Psoas muscle (tissue), 7 donors: ENCODE measurements at regions not wholly inside any gene's neighbourhood (a gene's known extent, or its start where the extent isn't known, plus 50 kb on each side); places are given as distances from the start of the nearest gene placed in this dataset.

Source experiments
- ATAC-seq, 4 donors: fragments of 200-7000 bp; cut with Tn5 transposase; one replicate each; pipeline ENCODE4 v1.9.1; 2020; ENCODE audit warnings: moderate library complexity in 3 of 4, mild to moderate bottlenecking in 2 of 4
- DNase-seq, 2 donors: peaks; one replicate each; pipeline ENCODE4 v3.0.0-alpha.2; 2020
- H3K27ac ChIP-seq: fragments of 200-600 bp; one replicate; pipeline ENCODE4 v1.8.0; 2022
- H3K27me3 ChIP-seq, 3 donors: fragments of 200-600 bp in 1 of 3; one replicate each; pipeline versions ENCODE4 v1.6.1 to v1.8.0; 2013 to 2022; ENCODE audit warnings: low read length in 2 of 3, mild to moderate bottlenecking in 2 of 3, moderate library complexity in 1 of 3; ENCODE audit not compliant: insufficient read depth in 3 of 3
- H3K36me3 ChIP-seq, 2 donors: fragments of 200-600 bp in 1 of 2; one replicate each; pipeline versions ENCODE4 v1.6.1 to v1.8.0; 2013 to 2022; ENCODE audit warnings: low read depth in 1 of 2, mild to moderate bottlenecking in 1 of 2, moderate library complexity in 1 of 2; ENCODE audit not compliant: insufficient read depth in 1 of 2
- H3K4me1 ChIP-seq: fragments of 200-600 bp; one replicate; pipeline ENCODE4 v1.8.0; 2022
- H3K4me3 ChIP-seq: fragments of 200-600 bp; one replicate; pipeline ENCODE4 v1.8.0; 2022; ENCODE audit warnings: mild to moderate bottlenecking
- H3K9me3 ChIP-seq: fragments of 200-600 bp; one replicate; pipeline ENCODE4 v1.8.0; 2022
- WGBS, 3 donors: extraction: QIAGEN DNeasy Blood & Tissue Kit; methylation state at CpG; one replicate each; pipeline versions ENCODE4 v1.1.6 to v1.1.7; 2013; 5-methylcytosine and 5-hydroxymethylcytosine counted together
- intact Hi-C, 2 donors: fragments of 100-400 bp; cut with DNase I; formaldehyde crosslinking; loops; one replicate each; pipeline versions ENCODE4 v1.11.0 to v1.14.2; 2022
- TF ChIP-seq, protein P1 (sequence below): fragments of 200-600 bp; IDR thresholded peaks from one replicate; pipeline ENCODE4 v1.8.0; 2022; ENCODE audit warnings: antibody characterized with exemption
- donor health status: healthy with polysubstance abuse.
- donor health status: DM: no; HTN: no; CAD: no; lungs with moderate emphysema.
- donor health status: Bipolar disorder and iron deficiency.
- donor health status: healthy.
- donor health status: DM: yes; HTN: yes; CAD: no.
- donor health status: DM: no; HTN: no; CAD: no.
- donor health status: DM: yes; HTN: yes; CAD: no.

DNA sequence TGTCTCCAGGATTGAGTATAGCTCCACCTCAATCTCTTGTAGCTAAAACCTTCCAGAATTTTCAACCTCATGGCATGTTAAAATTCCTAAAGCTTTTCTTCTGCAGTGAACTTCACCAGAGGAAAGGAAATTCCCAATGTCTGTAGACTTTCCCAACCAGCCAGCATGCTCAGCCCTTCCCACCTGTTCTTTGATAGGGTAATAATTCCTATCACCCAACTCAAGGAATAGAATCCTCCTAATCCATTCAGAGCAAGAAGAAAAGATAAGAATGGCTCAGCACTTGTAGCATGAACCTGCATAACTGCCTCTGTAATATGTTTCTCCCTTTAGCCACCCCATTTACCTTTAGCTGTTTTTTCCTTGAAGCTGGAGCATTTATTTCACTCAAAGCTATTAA is 301.8 kb upstream of the GADL1 start:
- ATAC-seq: no peak
- no peaks in the 10 kb centered on the region for H3K36me3 ChIP-seq
- TF ChIP-seq, protein P1, sequence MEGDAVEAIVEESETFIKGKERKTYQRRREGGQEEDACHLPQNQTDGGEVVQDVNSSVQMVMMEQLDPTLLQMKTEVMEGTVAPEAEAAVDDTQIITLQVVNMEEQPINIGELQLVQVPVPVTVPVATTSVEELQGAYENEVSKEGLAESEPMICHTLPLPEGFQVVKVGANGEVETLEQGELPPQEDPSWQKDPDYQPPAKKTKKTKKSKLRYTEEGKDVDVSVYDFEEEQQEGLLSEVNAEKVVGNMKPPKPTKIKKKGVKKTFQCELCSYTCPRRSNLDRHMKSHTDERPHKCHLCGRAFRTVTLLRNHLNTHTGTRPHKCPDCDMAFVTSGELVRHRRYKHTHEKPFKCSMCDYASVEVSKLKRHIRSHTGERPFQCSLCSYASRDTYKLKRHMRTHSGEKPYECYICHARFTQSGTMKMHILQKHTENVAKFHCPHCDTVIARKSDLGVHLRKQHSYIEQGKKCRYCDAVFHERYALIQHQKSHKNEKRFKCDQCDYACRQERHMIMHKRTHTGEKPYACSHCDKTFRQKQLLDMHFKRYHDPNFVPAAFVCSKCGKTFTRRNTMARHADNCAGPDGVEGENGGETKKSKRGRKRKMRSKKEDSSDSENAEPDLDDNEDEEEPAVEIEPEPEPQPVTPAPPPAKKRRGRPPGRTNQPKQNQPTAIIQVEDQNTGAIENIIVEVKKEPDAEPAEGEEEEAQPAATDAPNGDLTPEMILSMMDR: no peak
- no peak overlapping the region for H3K4me3 ChIP-seq
- no peak overlapping the region for H3K27ac ChIP-seq
- no peaks in the 10 kb centered on the region for H3K27me3 ChIP-seq
- no peak for DNase-seq
- no peaks in the 10 kb centered on the region for H3K4me1 ChIP-seq
- H3K9me3 ChIP-seq: no peaks in the 10 kb centered on the region
- intact Hi-C loops: no loop called here

DNA sequence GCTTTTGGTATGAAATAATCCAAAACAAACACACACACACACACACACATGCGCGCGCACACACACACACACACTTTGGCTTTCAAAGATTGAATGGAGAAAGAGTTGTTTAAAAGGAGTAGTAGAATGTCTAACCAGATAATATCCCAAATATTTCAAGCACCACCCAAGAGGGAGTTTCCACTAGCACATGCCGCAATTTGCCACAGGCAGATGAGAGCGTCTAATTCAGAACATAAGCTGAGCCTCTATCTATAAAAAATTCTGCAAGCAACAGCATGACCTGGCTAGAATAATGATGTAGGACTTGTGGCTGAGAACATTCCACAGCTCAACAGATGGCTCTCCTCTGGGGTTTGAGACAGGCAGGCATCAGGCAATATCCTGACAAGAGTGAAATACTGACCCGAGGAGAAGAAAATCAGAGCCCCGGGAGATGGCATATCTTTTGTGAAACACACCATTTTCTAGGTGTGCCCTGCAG is 302.5 kb upstream of the GADL1 start:
- DNase-seq (peak in 1 of 2 donors; percentile 38), ATAC-seq (peak; percentile 35 to 59 (median 51))
- intact Hi-C loops: no loop called here
- WGBS, 3 donors: 18 to 41% (median 19%) methylated on average over 7 of the region's 7 CpGs
- TF ChIP-seq, protein P1: no peak
- no peaks in the 10 kb centered on the region for H3K4me1 ChIP-seq
- H3K4me3 ChIP-seq: no peak overlapping the region
- H3K27ac ChIP-seq: no peak overlapping the region
- no peaks in the 10 kb centered on the region for H3K27me3 ChIP-seq
- H3K36me3 ChIP-seq: no peaks in the 10 kb centered on the region
- H3K9me3 ChIP-seq: no peaks in the 10 kb centered on the region

DNA sequence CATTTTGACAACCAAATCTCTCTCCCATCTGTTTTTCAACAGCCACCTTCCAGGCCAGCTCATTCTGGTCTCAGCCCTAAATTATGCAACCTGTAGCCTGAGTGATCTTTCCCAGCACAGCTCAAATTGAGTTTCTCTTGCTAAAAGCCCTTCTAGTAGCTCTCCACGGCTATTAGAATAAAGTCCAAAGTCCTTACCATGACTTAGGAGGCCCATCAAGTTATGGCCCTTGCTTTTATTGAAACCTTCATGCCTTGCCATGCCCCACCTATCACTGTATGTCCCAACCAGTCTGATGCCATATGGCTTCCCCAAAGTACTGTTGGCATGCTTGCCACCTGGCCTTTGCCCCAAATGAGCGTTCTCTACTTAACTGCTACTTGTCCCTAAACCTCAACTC is 303.5 kb upstream of the GADL1 start:
- Histone ChIP-seq H3K9me3 (no peaks in the 10 kb centered on the region), H3K27me3 (no peaks in the 10 kb centered on the region), H3K4me3 (no peak overlapping the region), H3K4me1 (no peaks in the 10 kb centered on the region), H3K36me3 (no peaks in the 10 kb centered on the region), H3K27ac (no peak overlapping the region)
- DNase-seq (no peak), ATAC-seq (peak in 2 of 4 donors; percentile 30 to 46)
- intact Hi-C loops: no loop called here
- WGBS, 3 donors: 56 to 80% (median 66%) methylated on average over 2 of the region's 2 CpGs
- TF ChIP-seq, protein P1: no peak

DNA sequence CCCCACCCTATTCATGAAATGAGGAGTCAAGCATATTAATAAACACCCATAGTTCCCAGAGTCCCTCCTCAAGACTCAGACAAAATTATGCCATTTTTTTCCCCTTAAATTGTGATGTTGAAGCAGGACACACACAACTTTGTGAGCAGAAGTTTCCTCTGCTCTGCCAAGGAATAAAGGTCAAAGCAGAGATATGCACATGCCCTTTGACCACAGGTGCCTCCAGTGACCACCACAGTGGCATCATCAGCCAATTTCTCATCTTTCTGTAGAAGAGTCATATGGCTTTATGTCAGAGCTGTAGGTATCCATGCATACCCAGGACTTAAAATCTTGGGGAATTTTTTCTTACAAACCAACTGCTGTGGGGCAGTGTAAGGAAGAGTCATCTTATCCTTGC is 304.4 kb upstream of the GADL1 start:
- intact Hi-C loops: no loop called here
- Histone ChIP-seq H3K9me3 (no peaks in the 10 kb centered on the region), H3K27ac (no peak overlapping the region), H3K27me3 (no peaks in the 10 kb centered on the region), H3K4me1 (no peaks in the 10 kb centered on the region), H3K4me3 (no peak overlapping the region), H3K36me3 (no peaks in the 10 kb centered on the region)
- DNase-seq (no peak), ATAC-seq (no peak)
- TF ChIP-seq, protein P1: no peak
